Chondrocyte (in vitro differentiated cells): ENCODE measurements at regions not wholly inside any gene's neighbourhood (a gene's known extent, or its start where the extent isn't known, plus 50 kb on each side); places are given as distances from the start of the nearest gene placed in this dataset.

Experiments used
- DNase-seq: peaks from one replicate; pipeline ENCODE4 v3.0.0; 2021; ENCODE audit warnings: mixed read lengths, low spot score
- H3K27ac Mint-ChIP-seq: one replicate; pipeline ENCODE4 v1.8.0; 2021; ENCODE audit warnings: mild to moderate bottlenecking, moderate library complexity, mixed read lengths; ENCODE audit not compliant: unreplicated experiment
- H3K27me3 Mint-ChIP-seq: 2 replicates; pipeline ENCODE4 v1.8.0; 2021; ENCODE audit warnings: low read depth, mixed read lengths
- H3K36me3 Mint-ChIP-seq: 2 replicates; pipeline ENCODE4 v1.8.0; 2021; ENCODE audit warnings: low read depth, mixed read lengths
- H3K4me1 Mint-ChIP-seq: 2 replicates; pipeline ENCODE4 v1.8.0; 2021; ENCODE audit warnings: low read depth, mild to moderate bottlenecking, mixed read lengths
- H3K4me3 Mint-ChIP-seq: one replicate; pipeline ENCODE4 v1.8.0; 2021; ENCODE audit warnings: mild to moderate bottlenecking, moderate library complexity, mixed read lengths; ENCODE audit not compliant: unreplicated experiment
- H3K9me3 Mint-ChIP-seq: 2 replicates; pipeline ENCODE4 v1.8.0; 2021; ENCODE audit warnings: low read depth, mixed read lengths
- CTCF ChIP-seq: fragments of 200-600 bp; sonication (generic); IDR thresholded peaks from 2 replicates; pipeline ENCODE4 v1.5.0; 2021; ENCODE audit warnings: antibody characterized with exemption, mild to moderate bottlenecking, moderate library complexity

- no peak overlapping the region for H3K27ac Mint-ChIP-seq
- peaks cover 4% of the 10 kb centered on the region for H3K36me3 Mint-ChIP-seq
- no peak for TF ChIP-seq CTCF
- no peak for DNase-seq
- H3K4me3 Mint-ChIP-seq = no peak overlapping the region
- no peaks in the 10 kb centered on the region for H3K4me1 Mint-ChIP-seq
- H3K27me3 Mint-ChIP-seq = no peaks in the 10 kb centered on the region
- peaks cover 29% of the 10 kb centered on the region for H3K9me3 Mint-ChIP-seq
Observed at GRCh38 chr10:85266808-85267207, 938.4 kb downstream of the CCSER2 start.

- peaks cover 6% of the 10 kb centered on the region for H3K4me1 Mint-ChIP-seq
- no peaks in the 10 kb centered on the region for H3K36me3 Mint-ChIP-seq
- H3K4me3 Mint-ChIP-seq = no peak overlapping the region
- TF ChIP-seq CTCF = no peak
- H3K27ac Mint-ChIP-seq = no peak overlapping the region
- no peaks in the 10 kb centered on the region for H3K9me3 Mint-ChIP-seq
- no peaks in the 10 kb centered on the region for H3K27me3 Mint-ChIP-seq
- DNase-seq = no peak
Observed at GRCh38 chr10:85280014-85280413, 951.6 kb downstream of the CCSER2 start.

- TF ChIP-seq CTCF = no peak
- Mint-ChIP-seq H3K27me3 (no peaks in the 10 kb centered on the region), H3K27ac (no peak overlapping the region)
Observed at GRCh38 chr10:85284778-85285770, 956.7 kb downstream of the CCSER2 start.

GRCh38 chr10:85293483-85293882 lies 965.1 kb downstream of the CCSER2 start:
- Mint-ChIP-seq H3K4me1 (no peaks in the 10 kb centered on the region), H3K27me3 (no peaks in the 10 kb centered on the region), H3K4me3 (no peak overlapping the region), H3K27ac (no peak overlapping the region), H3K36me3 (no peaks in the 10 kb centered on the region), H3K9me3 (peaks cover 19% of the 10 kb centered on the region)
- no peak for DNase-seq
- TF ChIP-seq CTCF = no peak

More at GRCh38 chr10:85284778-85285770, 956.7 kb downstream of the CCSER2 start:
- Mint-ChIP-seq H3K36me3 (no peaks in the 10 kb centered on the region), H3K4me1 (peaks cover 7% of the 10 kb centered on the region), H3K9me3 (peaks cover 13% of the 10 kb centered on the region), H3K4me3 (no peak overlapping the region)
- DNase-seq = no peak

GRCh38 chr10:85311613-85312337 lies 983.4 kb downstream of the CCSER2 start:
- no peak for DNase-seq
- Mint-ChIP-seq H3K9me3 (no peaks in the 10 kb centered on the region), H3K36me3 (no peaks in the 10 kb centered on the region), H3K4me3 (no peak overlapping the region), H3K27me3 (peaks cover 3% of the 10 kb centered on the region), H3K4me1 (no peaks in the 10 kb centered on the region), H3K27ac (no peak overlapping the region)
- no peak for TF ChIP-seq CTCF
